Neuron (in vitro differentiated cells): ENCODE measurements at regions not wholly inside any gene's neighbourhood (a gene's known extent, or its start where the extent isn't known, plus 50 kb on each side); places are given as distances from the start of the nearest gene placed in this dataset.
"Not testable (repeated sequence)": the region's sequence is repeated elsewhere in the genome, so short reads cannot be mapped to it uniquely, and the experiment has no call there.

Experiments used
- H2AFZ ChIP-seq: one replicate; pipeline ENCODE4 v1.6.1; 2013; ENCODE audit warnings: low read depth, mild to moderate bottlenecking, inconsistent platforms, low read length, moderate library complexity
- H3K27me3 ChIP-seq: one replicate; pipeline ENCODE4 v1.6.1; 2013; ENCODE audit warnings: low read length; ENCODE audit not compliant: insufficient read depth
- H3K36me3 ChIP-seq: one replicate; pipeline ENCODE4 v1.6.1; 2013; ENCODE audit warnings: low read length; ENCODE audit not compliant: insufficient read depth
- H3K4me1 ChIP-seq: one replicate; pipeline ENCODE4 v1.6.1; 2013; ENCODE audit warnings: low read length; ENCODE audit not compliant: insufficient read depth
- H3K4me3 ChIP-seq: 2 replicates; pipeline ENCODE4 v1.5.1; 2013; ENCODE audit warnings: mild to moderate bottlenecking, low read length, moderate library complexity
- H3K9me3 ChIP-seq: one replicate; pipeline ENCODE4 v1.6.1; 2013; ENCODE audit warnings: low read length

DNA sequence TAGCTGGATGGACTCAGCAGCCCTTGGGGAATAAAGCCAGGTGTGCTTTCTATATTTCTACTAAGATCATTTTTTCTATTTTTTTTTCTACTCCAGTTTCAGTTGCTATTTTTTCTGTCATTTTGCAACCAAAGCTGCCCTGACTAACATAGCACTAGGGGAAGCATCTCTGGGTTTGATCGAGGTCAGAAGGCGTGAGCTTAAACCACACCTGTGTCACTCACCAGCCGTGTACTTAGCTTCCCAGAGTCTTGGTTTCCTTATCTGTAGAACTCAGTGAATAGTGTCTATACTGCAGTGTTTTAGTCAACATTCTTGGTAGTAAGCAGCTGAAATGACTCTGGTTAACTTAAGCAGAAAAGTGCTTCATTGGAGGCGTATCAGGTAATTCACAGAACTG is 489.6 kb upstream of the SPRED2 start:
- Histone ChIP-seq H2AFZ (no peak overlapping the region), H3K27me3 (no peaks in the 10 kb centered on the region), H3K4me1 (no peaks in the 10 kb centered on the region), H3K4me3 (no peak overlapping the region), H3K9me3 (no peaks in the 10 kb centered on the region), H3K36me3 (no peaks in the 10 kb centered on the region)

DNA sequence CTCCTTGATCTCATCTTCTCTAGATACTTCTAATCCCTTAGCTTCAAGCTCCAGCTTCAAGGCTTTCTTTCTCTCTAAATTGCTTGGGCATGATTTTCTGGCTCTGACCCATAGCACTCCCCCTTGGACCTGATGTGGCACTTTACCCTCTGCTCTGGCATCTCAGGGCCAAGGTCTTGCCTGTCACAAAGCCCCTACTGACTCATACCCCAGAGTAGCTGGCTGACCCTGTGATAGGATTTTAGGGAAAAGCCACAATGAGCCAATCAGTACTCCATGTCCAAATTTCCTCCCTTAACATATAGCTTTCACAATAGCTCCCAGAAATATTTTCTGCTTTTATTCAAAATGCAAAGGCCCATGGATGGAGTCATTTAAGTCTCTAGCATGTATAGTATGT is 488.7 kb upstream of the SPRED2 start:
- H3K36me3 ChIP-seq, result no peaks in the 10 kb centered on the region
- no peaks in the 10 kb centered on the region for H3K4me1 ChIP-seq
- H3K4me3 ChIP-seq, result no peak overlapping the region
- H3K27me3 ChIP-seq, result no peaks in the 10 kb centered on the region
- no peaks in the 10 kb centered on the region for H3K9me3 ChIP-seq
- H2AFZ ChIP-seq, result no peak overlapping the region

DNA sequence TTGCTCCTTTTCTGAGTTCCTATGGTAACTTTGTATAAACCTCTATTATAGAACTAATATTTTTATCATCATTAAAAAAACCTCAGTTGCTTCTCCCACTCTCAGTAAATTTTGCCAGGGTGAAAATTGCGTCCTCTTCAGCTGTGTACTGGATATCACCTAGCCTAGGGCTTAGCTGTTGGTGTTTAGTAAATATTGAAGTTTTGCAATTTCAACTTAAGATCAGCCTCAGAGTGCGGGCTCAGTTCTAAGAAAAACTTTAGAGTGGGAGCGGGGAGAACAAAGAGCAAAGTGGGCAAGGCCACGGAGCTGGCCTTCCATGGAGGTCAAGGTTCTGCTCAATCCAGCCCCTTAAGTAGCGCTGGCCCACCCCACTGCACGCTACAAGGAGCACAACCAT is 488.3 kb upstream of the SPRED2 start:
- H3K36me3 ChIP-seq, result no peaks in the 10 kb centered on the region
- no peak overlapping the region for H2AFZ ChIP-seq
- H3K9me3 ChIP-seq, result no peaks in the 10 kb centered on the region
- H3K4me1 ChIP-seq, result no peaks in the 10 kb centered on the region
- H3K27me3 ChIP-seq, result no peaks in the 10 kb centered on the region
- no peak overlapping the region for H3K4me3 ChIP-seq

- Histone ChIP-seq H2AFZ (no peak overlapping the region), H3K27me3 (no peaks in the 10 kb centered on the region), H3K9me3 (no peaks in the 10 kb centered on the region), H3K36me3 (no peaks in the 10 kb centered on the region), H3K4me1 (no peaks in the 10 kb centered on the region), H3K4me3 (no peak overlapping the region)
Measured at GRCh38 chr2:65919550-65920188, 487.3 kb upstream of the SPRED2 start.

DNA sequence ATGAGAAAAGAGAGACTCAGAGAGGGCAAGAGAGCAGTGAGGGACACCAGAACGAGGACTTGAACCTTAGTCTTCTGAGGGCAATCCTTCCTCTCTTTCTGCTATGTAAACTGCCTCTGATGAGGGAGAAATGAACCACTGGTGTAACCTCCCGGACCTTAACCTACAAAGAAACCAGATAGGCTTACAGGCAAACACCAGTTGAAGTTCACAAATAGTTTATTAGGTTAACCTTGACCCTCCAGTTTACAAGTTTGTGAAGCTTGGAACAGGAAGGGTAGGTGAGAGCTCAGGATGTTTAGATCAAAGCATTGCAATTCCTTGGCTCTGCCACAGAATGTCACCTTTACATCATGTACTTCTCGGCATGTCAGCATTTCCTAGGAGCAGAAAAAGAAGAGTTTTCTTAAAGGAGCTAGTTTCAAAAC is 486.4 kb upstream of the SPRED2 start:
- no peak overlapping the region for H2AFZ ChIP-seq
- H3K9me3 ChIP-seq, result no peaks in the 10 kb centered on the region
- H3K36me3 ChIP-seq, result no peaks in the 10 kb centered on the region
- no peak overlapping the region for H3K4me3 ChIP-seq
- H3K27me3 ChIP-seq, result no peaks in the 10 kb centered on the region
- H3K4me1 ChIP-seq, result no peaks in the 10 kb centered on the region

GRCh38 chr2:65917986-65918385 is 485.6 kb upstream of the SPRED2 start:
- Histone ChIP-seq H3K27me3 (no peaks in the 10 kb centered on the region), H3K4me3 (no peak overlapping the region)

DNA sequence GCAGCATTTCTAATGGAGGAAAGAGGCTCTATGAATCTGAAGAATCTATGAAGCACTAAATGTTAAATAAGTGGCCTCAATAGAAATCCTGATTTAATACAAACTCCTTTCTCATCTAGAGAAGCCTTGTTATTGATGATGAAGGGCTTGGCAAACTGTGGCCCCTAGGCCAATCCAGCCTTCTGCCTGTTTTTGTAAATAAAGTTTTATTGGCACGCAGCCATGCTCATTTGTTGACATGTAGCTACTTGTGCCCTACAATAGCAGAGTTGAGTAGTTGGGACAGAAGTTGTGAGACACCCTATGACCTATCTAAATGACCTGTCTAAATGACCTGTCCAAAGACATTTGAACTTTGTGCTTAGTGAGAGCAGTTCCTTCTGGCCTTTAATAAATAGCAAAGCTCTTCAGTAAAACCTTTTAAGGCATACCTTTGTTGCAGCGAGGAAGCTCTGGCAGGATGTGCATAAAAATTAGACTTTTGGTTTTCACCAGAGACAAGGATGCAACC is 484.4 kb upstream of the SPRED2 start:
- Histone ChIP-seq H3K4me1 (no peaks in the 10 kb centered on the region), H3K9me3 (no peaks in the 10 kb centered on the region), H2AFZ (no peak overlapping the region), H3K4me3 (no peak overlapping the region), H3K36me3 (no peaks in the 10 kb centered on the region), H3K27me3 (no peaks in the 10 kb centered on the region)

More at GRCh38 chr2:65917986-65918385, 485.6 kb upstream of the SPRED2 start:
- no peaks in the 10 kb centered on the region for H3K4me1 ChIP-seq
- H3K9me3 ChIP-seq, result no peaks in the 10 kb centered on the region
- no peaks in the 10 kb centered on the region for H3K36me3 ChIP-seq
- no peak overlapping the region for H2AFZ ChIP-seq

- Histone ChIP-seq H2AFZ (no peak overlapping the region), H3K9me3 (no peaks in the 10 kb centered on the region), H3K4me3 (no peak overlapping the region), H3K4me1 (no peaks in the 10 kb centered on the region), H3K27me3 (no peaks in the 10 kb centered on the region), H3K36me3 (no peaks in the 10 kb centered on the region)
Measured at GRCh38 chr2:65916177-65916576, 483.8 kb upstream of the SPRED2 start.

- Histone ChIP-seq H3K27me3 (no peaks in the 10 kb centered on the region), H3K36me3 (no peaks in the 10 kb centered on the region), H2AFZ (no peak overlapping the region), H3K9me3 (no peaks in the 10 kb centered on the region), H3K4me1 (no peaks in the 10 kb centered on the region), H3K4me3 (no peak overlapping the region)
Measured at GRCh38 chr2:65915273-65915672, 482.9 kb upstream of the SPRED2 start.

DNA sequence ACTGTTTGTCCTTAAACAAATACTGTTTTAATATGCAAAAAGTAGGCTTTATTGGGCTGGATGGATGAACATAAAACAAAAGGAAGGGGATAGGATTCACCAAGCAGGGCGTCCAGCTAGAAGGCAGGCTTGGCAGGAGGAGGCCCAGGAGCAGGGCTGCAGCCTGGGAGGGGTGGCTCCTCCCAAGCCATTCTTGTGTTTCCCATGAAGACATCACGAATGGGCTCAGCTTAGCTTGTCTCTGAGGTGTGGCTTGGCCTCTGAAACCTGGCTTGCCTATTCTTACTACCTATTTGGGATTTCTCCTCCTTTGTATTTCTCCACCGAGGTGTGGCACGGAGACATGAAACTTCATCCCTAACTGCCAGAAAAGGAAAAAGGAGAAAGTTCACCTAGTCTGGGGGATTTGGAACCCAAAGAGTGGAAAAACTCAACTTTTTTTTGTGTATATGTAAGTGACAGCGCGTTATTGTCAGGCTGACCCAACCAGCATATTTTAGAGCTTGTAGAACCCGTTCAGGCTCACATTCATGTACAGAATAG is 481.9 kb upstream of the SPRED2 start:
- H3K27me3 ChIP-seq, result no peaks in the 10 kb centered on the region
- no peak overlapping the region for H3K4me3 ChIP-seq
- no peaks in the 10 kb centered on the region for H3K4me1 ChIP-seq
- no peak overlapping the region for H2AFZ ChIP-seq
- no peaks in the 10 kb centered on the region for H3K36me3 ChIP-seq
- H3K9me3 ChIP-seq, result no peaks in the 10 kb centered on the region

GRCh38 chr2:65913813-65914212 is 481.4 kb upstream of the SPRED2 start:
- H3K4me3 ChIP-seq, result no peak overlapping the region
- no peaks in the 10 kb centered on the region for H3K27me3 ChIP-seq
- H2AFZ ChIP-seq, result no peak overlapping the region
- no peaks in the 10 kb centered on the region for H3K4me1 ChIP-seq
- H3K9me3 ChIP-seq, result no peaks in the 10 kb centered on the region
- H3K36me3 ChIP-seq, result no peaks in the 10 kb centered on the region

DNA sequence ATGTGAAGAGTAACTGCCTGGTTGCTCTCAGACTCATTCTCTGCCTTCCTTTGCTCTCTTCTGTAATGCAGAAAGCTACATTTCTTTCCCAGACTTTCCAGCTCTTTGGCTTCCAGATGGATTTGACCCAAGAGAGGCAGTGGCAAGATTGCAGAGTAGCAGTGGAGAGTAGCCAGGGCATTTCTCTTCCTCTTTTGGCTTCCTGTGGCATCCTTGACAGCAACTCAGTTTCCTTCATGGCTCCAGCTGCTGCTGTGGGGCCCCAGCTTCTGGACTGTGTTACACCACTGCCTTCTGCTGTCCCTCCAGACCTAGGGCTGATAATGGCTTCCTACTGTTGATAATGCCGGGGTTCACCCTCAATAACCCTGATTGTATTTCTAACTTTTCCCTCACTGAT is 469.4 kb upstream of the SPRED2 start:
- Histone ChIP-seq H3K4me1 (no peaks in the 10 kb centered on the region), H2AFZ (no peak overlapping the region), H3K9me3 (no peaks in the 10 kb centered on the region), H3K36me3 (no peaks in the 10 kb centered on the region), H3K4me3 (no peak overlapping the region), H3K27me3 (no peaks in the 10 kb centered on the region)

GRCh38 chr2:65896446-65896845 is 464.0 kb upstream of the SPRED2 start:
- H3K36me3 ChIP-seq, result no peaks in the 10 kb centered on the region
- H3K9me3 ChIP-seq, result no peaks in the 10 kb centered on the region
- H3K4me1 ChIP-seq, result no peaks in the 10 kb centered on the region

GRCh38 chr2:65890131-65890530 is 457.7 kb upstream of the SPRED2 start:
- not testable (repeated sequence) for H3K4me1 ChIP-seq, H3K27me3 ChIP-seq, H3K9me3 ChIP-seq, H2AFZ ChIP-seq, H3K36me3 ChIP-seq, H3K4me3 ChIP-seq

More at GRCh38 chr2:65896446-65896845, 464.0 kb upstream of the SPRED2 start:
- no peaks in the 10 kb centered on the region for H3K27me3 ChIP-seq
- H2AFZ ChIP-seq, result no peak overlapping the region
- H3K4me3 ChIP-seq, result no peak overlapping the region
